Panc1 (cell line): ENCODE measurements at regions not wholly inside any gene's neighbourhood (a gene's known extent, or its start where the extent isn't known, plus 50 kb on each side); places are given as distances from the start of the nearest gene placed in this dataset.
"Not testable (repeated sequence)": the region's sequence is repeated elsewhere in the genome, so short reads cannot be mapped to it uniquely, and the experiment has no call there.

Experiments used
- ATAC-seq: fragments of 200-7000 bp; cut with Tn5 transposase; 2 replicates; pipeline ENCODE4 v1.9.1; 2020; ENCODE audit warnings: mild to moderate bottlenecking, moderate library complexity
- BruUV-seq: library from RNA; stranded (reverse); fragments of 400-500 nt; replicated peaks from 2 replicates; lab custom pipeline; 2021; lab: Mats Ljungman, UMichigan
- CTCF ChIA-PET: fragments of 300-600 bp; sonication (Branson Sonifier 250); formaldehyde crosslinking; loops from one replicate; lab custom pipeline; 2022; ENCODE audit warnings: antibody characterized with exemption; lab: Charles Lee
- POLR2A ChIA-PET: fragments of 300-600 bp; sonication (Branson Sonifier 250); formaldehyde crosslinking; loops from one replicate; lab custom pipeline; 2022; ENCODE audit warnings: antibody characterized with exemption; lab: Charles Lee
- DNase-seq: peaks from one replicate; pipeline ENCODE4 v3.0.0-alpha.2; 2010; ENCODE audit warnings: low read depth, low spot score
- H3K27ac ChIP-seq: 2 replicates; pipeline ENCODE4 v1.5.1; 2011; ENCODE audit warnings: mild to moderate bottlenecking, low read length, inconsistent platforms
- H3K27me3 ChIP-seq: fragments of 200-500 bp; sonication (Bioruptor generic); 2 replicates; pipeline ENCODE4 v1.6.0; 2014; ENCODE audit warnings: low read length, inconsistent platforms; ENCODE audit not compliant: control insufficient read depth, insufficient read depth
- H3K36me3 ChIP-seq: fragments of 200-500 bp; sonication (Bioruptor generic); 2 replicates; pipeline ENCODE4 v1.5.1; 2014; ENCODE audit warnings: inconsistent platforms, mild to moderate bottlenecking, low read length, moderate library complexity; ENCODE audit not compliant: control insufficient read depth, insufficient read depth
- H3K4me1 ChIP-seq: 2 replicates; pipeline ENCODE4 v1.5.1; 2011; ENCODE audit warnings: inconsistent platforms, mild to moderate bottlenecking, low read length, moderate library complexity; ENCODE audit not compliant: control insufficient read depth, insufficient read depth
- H3K4me3 ChIP-seq, 2 experiments: 2 replicates each; pipeline ENCODE4 v1.5.1; 2011 to 2012; ENCODE audit warnings: low read depth in 2 of 2, low read length in 2 of 2, mild to moderate bottlenecking in 2 of 2, inconsistent platforms in 1 of 2, moderate library complexity in 1 of 2
- H3K9me3 ChIP-seq: fragments of 200-500 bp; sonication (Bioruptor generic); 2 replicates; pipeline ENCODE4 v1.5.1; 2014; ENCODE audit warnings: low read depth, mild to moderate bottlenecking, inconsistent platforms, low read length, moderate library complexity; ENCODE audit not compliant: control insufficient read depth, insufficient read depth
- CTCF ChIP-seq: fragments of 450-650 bp; IDR thresholded peaks from 2 replicates; pipeline ENCODE4 v1.5.1; 2017; ENCODE audit warnings: mild to moderate bottlenecking
- POLR2AphosphoS5 ChIP-seq: IDR thresholded peaks from 2 replicates; pipeline ENCODE4 v1.6.1; 2012; ENCODE audit warnings: mild to moderate bottlenecking, low read depth, low read length, moderate library complexity
- REST ChIP-seq, 2 experiments: IDR thresholded peaks; 2 replicates each; pipeline ENCODE4 v1.6.1; 2011 to 2012; ENCODE audit warnings: low read depth in 2 of 2, control low read depth in 1 of 2, low read length in 1 of 2, mild to moderate bottlenecking in 1 of 2, moderate library complexity in 1 of 2; ENCODE audit not compliant: insufficient read depth in 1 of 2
- SIN3A ChIP-seq: IDR thresholded peaks from 2 replicates; pipeline ENCODE4 v1.6.1; 2012; ENCODE audit warnings: low read depth, mild to moderate bottlenecking, low read length, moderate library complexity, borderline replicate concordance; ENCODE audit not compliant: insufficient read depth
- TCF7L2 ChIP-seq: IDR thresholded peaks from 2 replicates; pipeline ENCODE4 v1.6.1; 2011; ENCODE audit warnings: mild to moderate bottlenecking, low read depth, low read length, inconsistent platforms
- in situ Hi-C: cut with HindIII; loops from 2 replicates; pipeline ENCODE4 v1.10.0; 2016; ENCODE audit warnings: low sequenced_read_pairs, low pct_unique_long_range_greater_than_20kb
- intact Hi-C: fragments of 100-400 bp; cut with micrococcal nuclease; formaldehyde crosslinking; loops from one replicate; pipeline ENCODE4 v1.10.0; 2022; ENCODE audit not compliant: unreplicated experiment

GRCh38 chr11:48649064-48649463 is 160.5 kb downstream of the OR4A47 start:
- H3K9me3 ChIP-seq, intact Hi-C loops, ATAC-seq, DNase-seq, POLR2A ChIA-PET, in situ Hi-C loops, H3K27ac ChIP-seq, H3K36me3 ChIP-seq, BruUV-seq, H3K4me3 ChIP-seq, H3K4me1 ChIP-seq, CTCF ChIA-PET, H3K27me3 ChIP-seq: not testable (repeated sequence)

GRCh38 chr11:48669146-48669545 is 180.6 kb downstream of the OR4A47 start:
- H3K27me3 ChIP-seq = no peaks in the 10 kb centered on the region
- intact Hi-C loops = no loop called here
- CTCF ChIA-PET = no interaction called here
- H3K4me1 ChIP-seq = no peaks in the 10 kb centered on the region
- no peaks in the 10 kb centered on the region for H3K36me3 ChIP-seq
- H3K4me3 ChIP-seq = no peak overlapping the region
- POLR2A ChIA-PET = no interaction called here
- in situ Hi-C loops = no loop called here
- BruUV-seq = no TSS peak
- H3K27ac ChIP-seq = no peak overlapping the region
- DNase-seq = no peak
- no peaks in the 10 kb centered on the region for H3K9me3 ChIP-seq
- ATAC-seq = no peak
- TF ChIP-seq POLR2AphosphoS5 = no peak
- TF ChIP-seq SIN3A = no peak
- no peak for TF ChIP-seq TCF7L2
- TF ChIP-seq CTCF = no peak
- no peak for TF ChIP-seq REST (IDR thresholded peaks at IDR 0.05; ENCODE audit: insufficient read depth in 1 of 2, low read depth in 2 of 2, low read length in 1 of 2)

GRCh38 chr11:48675945-48676344 is 187.4 kb downstream of the OR4A47 start:
- DNase-seq (no peak), ATAC-seq (no peak)
- BruUV-seq = no TSS peak
- H3K9me3 ChIP-seq = no peaks in the 10 kb centered on the region
- H3K27ac ChIP-seq = no peak overlapping the region
- H3K4me1 ChIP-seq = no peaks in the 10 kb centered on the region
- no peak overlapping the region for H3K4me3 ChIP-seq
- H3K36me3 ChIP-seq = no peaks in the 10 kb centered on the region
- intact Hi-C loops (no loop called here), in situ Hi-C loops (no loop called here)
- TF ChIP-seq TCF7L2 (no peak), REST (IDR thresholded peaks at IDR 0.05; ENCODE audit: insufficient read depth in 1 of 2, low read depth in 2 of 2, low read length in 1 of 2) (no peak), POLR2AphosphoS5 (no peak), SIN3A (no peak), CTCF (no peak)
- H3K27me3 ChIP-seq = no peaks in the 10 kb centered on the region
- ChIA-PET POLR2A (interaction anchor here (0.6 kb wide), 1 partner anchor 1276 kb away, joined by 3 read pairs; the partner anchor contains the start of gene OR4C13), CTCF (no interaction called here)
